ENCODE measurements at regions not wholly inside any gene's neighbourhood (a gene's known extent, or its start where the extent isn't known, plus 50 kb on each side); places are given as distances from the start of the nearest gene placed in this dataset.

DNA sequence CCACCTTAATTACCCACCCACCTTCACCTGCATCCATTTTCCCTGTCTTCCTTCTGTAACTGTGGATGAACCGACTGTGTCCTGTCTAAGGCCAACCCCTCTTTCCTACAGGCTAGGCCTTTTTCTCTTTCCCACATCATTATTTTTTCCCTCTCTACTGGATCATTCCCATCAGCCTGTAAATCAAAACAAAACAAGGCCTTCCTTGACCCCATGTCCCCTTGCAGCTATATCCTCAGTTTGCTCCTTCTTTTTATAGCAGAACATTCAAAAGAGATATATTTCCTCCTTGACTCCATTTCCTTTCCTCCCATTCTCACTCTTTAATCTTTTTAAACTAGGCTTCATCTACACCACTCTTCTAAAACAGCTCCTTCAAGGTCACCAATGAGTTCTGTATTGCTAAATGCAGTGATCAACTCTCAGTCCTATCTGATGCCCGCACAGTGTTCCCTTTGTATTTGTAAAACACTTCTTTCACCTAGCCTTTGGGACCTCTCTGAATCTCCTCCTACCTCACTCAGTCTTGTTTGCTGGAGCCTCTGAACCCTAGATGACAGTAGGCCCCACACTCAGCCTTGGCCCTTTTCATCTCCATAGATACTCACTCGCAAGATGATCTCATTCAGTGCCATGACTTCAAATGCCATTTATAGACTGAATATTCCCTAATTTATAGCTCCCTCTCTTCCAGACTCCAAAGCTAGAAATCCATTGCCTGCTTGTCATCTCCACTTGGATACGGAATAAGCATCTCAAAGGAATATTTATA lies 55.7 kb downstream of the CXCR4 start:
- Mint-ChIP-seq H3K27me3 (no peaks in the 10 kb centered on the region), H3K27ac (peak overlapping the region; percentile 30), H3K4me1 (peaks cover 55% of the 10 kb centered on the region), H3K9me3 (peaks cover 20% of the 10 kb centered on the region), H3K4me3 (no peak overlapping the region), H3K36me3 (peaks cover 23% of the 10 kb centered on the region)
- DNase-seq: no peak
- POLR2A ChIA-PET: interaction anchor here (0.6 kb wide), 1 partner anchor 21 kb away, joined by 3 read pairs; no protein-coding TSS in a partner anchor
- ATAC-seq (ENCODE audit: low read depth): no peak

DNA sequence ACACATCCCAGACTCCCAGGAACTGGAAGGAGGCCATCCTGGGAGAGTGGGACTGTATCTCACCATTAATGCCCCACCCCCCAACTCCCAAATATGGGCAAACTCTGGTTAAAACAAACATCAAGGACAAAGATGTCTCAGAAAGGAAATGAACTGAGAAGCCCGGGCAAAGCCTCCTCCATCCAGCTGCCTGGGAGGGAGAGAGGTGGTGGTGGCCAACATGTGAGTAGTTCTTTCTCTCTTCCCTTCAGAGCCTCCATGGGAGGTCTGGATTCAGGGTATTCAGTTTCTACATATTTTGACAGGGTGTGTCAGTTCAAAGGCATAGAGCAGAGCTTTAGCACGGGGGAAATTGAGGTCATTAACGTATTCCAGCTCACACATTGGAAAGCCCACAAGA lies 57.5 kb downstream of the CXCR4 start:
- Mint-ChIP-seq H3K27me3 (no peaks in the 10 kb centered on the region), H3K27ac (no peak overlapping the region), H3K4me1 (peaks cover 55% of the 10 kb centered on the region), H3K36me3 (peaks cover 21% of the 10 kb centered on the region), H3K9me3 (peaks cover 20% of the 10 kb centered on the region), H3K4me3 (no peak overlapping the region)
- no peak for DNase-seq
- ATAC-seq (ENCODE audit: low read depth): no peak
- POLR2A ChIA-PET: no interaction called here

DNA sequence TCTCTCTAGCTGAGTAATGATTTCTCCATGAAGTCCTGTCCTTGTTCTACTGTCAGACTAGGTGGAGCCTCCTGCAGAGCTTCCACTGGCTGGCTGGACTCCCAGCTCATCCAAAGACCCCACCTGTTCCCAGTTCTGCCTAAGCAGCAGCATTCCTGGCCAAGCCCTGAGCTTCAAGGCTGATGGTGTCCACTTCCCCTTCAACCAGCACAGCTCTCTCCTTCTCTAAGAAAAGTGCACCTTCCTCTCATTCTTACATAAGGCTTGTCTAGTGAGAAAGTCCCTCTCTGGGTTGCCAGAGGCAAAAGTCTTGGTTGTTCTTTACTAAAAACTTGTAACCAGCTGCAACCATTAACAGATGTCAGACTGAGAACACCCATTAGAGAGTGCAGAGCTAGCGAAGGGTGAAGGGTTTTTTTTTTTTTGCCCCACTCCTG lies 58.9 kb downstream of the CXCR4 start:
- Mint-ChIP-seq H3K4me3 (no peak overlapping the region), H3K27ac (peak overlapping the region; percentile 63), H3K4me1 (peaks cover 60% of the 10 kb centered on the region), H3K27me3 (no peaks in the 10 kb centered on the region), H3K36me3 (peaks cover 23% of the 10 kb centered on the region), H3K9me3 (peaks cover 20% of the 10 kb centered on the region)
- ATAC-seq (ENCODE audit: low read depth) (no peak), DNase-seq (no peak)
- POLR2A ChIA-PET: interaction anchor here (1.0 to 2.3 kb wide), 5 partner anchors 9 to 74 kb away, joined by 3 to 8 read pairs (median 5); no protein-coding TSS in a partner anchor

- POLR2A ChIA-PET: interaction anchor here (1.4 to 2.3 kb wide), 5 partner anchors 8 to 75 kb away, joined by 3 to 8 read pairs (median 5); partner anchors contain the start of gene DARS1
- H3K4me3 Mint-ChIP-seq: no peak overlapping the region
These were observed 59.7 kb downstream of the CXCR4 start for GRCh38 chr2:136058262-136058661.

DNA sequence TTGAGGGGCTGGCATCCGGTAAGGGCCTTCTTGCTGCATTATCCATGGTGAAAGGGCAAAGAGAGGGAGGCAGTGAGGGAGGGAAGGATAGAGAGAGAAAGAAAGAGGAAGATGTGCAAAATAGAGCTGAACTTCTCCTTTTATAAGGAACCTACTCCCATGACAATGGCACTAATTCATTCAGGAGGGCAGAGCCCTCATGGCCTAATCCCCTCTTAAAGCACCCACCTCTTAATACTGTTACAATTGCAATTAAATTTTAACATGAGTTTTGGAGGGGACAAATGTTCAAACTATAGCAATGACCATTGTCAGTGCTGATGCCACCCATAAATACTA lies 60.2 kb downstream of the CXCR4 start:
- POLR2A ChIA-PET: interaction anchor here (0.8 to 2.3 kb wide), 5 partner anchors 11 to 76 kb away, joined by 3 to 8 read pairs (median 5); partner anchors contain the start of gene DARS1
- no peak for ATAC-seq (ENCODE audit: low read depth)
- H3K9me3 Mint-ChIP-seq: peaks cover 14% of the 10 kb centered on the region
- no peaks in the 10 kb centered on the region for H3K27me3 Mint-ChIP-seq
- H3K27ac Mint-ChIP-seq: peak overlapping the region; percentile 98
- H3K36me3 Mint-ChIP-seq: peaks cover 17% of the 10 kb centered on the region
- DNase-seq: no peak
- peak overlapping the region; percentile 29 for H3K4me3 Mint-ChIP-seq
- H3K4me1 Mint-ChIP-seq: peaks cover 60% of the 10 kb centered on the region

More at GRCh38 chr2:136058262-136058661, 59.7 kb downstream of the CXCR4 start:
- ATAC-seq (ENCODE audit: low read depth) (no peak), DNase-seq (no peak)
- peaks cover 14% of the 10 kb centered on the region for H3K9me3 Mint-ChIP-seq
- peak overlapping the region; percentile 25 for H3K27ac Mint-ChIP-seq
- peaks cover 17% of the 10 kb centered on the region for H3K36me3 Mint-ChIP-seq
- H3K4me1 Mint-ChIP-seq: peaks cover 57% of the 10 kb centered on the region
- H3K27me3 Mint-ChIP-seq: no peaks in the 10 kb centered on the region

DNA sequence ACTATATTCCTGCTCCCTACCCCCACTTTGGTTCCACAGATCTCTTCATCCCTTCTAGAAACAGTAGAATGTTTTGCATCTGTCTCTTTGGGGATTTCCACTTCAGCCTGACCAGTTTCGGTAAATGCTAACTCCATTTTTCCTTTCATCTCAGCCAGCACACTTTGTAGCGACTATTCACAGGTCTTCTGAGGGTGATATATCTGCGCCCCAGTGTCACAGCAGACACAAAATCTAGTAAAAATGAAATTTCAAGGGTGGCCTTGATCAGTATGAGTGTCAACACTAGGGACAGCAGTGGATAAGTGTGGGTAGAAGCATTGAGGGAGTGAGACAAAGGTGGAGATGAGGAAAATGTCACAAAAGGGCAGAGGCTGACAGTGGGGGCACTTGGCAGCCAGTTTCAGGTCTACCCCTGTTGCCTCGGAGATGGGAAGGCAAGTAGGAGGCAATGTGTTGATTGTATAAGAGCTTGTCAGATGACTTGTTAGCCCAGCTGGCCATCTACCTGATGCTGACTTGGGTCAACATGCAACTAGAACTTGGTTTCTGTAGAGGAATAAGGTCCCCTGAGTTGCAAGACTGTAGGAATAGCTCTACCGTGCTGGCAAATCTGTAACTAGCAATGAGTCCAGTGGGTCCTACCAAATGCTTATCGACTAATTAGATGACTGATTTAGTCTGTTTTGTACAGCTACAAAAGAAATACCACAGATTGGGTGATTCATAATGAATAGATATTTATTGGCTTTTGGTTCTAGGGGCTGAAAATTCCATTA lies 60.7 kb downstream of the CXCR4 start:
- Mint-ChIP-seq H3K27me3 (no peaks in the 10 kb centered on the region), H3K9me3 (peaks cover 9% of the 10 kb centered on the region)

GRCh38 chr2:136055929-136056688 lies 61.8 kb downstream of the CXCR4 start:
- Mint-ChIP-seq H3K27ac (peak overlapping the region; percentile 98), H3K9me3 (peaks cover 2% of the 10 kb centered on the region), H3K4me3 (peak overlapping the region; percentile 74), H3K36me3 (peaks cover 3% of the 10 kb centered on the region), H3K4me1 (peaks cover 64% of the 10 kb centered on the region), H3K27me3 (no peaks in the 10 kb centered on the region)
- ATAC-seq (ENCODE audit: low read depth): peak; percentile 24
- DNase-seq: no peak
- POLR2A ChIA-PET: interaction anchor here (0.6 to 1.6 kb wide), 17 partner anchors 11 to 182 kb away, joined by 3 to 8 read pairs (median 4); partner anchors contain the start of genes CXCR4 and DARS1

More for the DNA sequence above, 60.7 kb downstream of the CXCR4 start:
- ATAC-seq (ENCODE audit: low read depth) (peak; percentile 47), DNase-seq (no peak)
- POLR2A ChIA-PET: interaction anchor here (0.8 to 2.3 kb wide), 16 partner anchors 10 to 181 kb away, joined by 3 to 8 read pairs (median 4); partner anchors contain the start of genes CXCR4 and DARS1
- H3K36me3 Mint-ChIP-seq: peaks cover 12% of the 10 kb centered on the region
- H3K4me1 Mint-ChIP-seq: peaks cover 61% of the 10 kb centered on the region
- peak overlapping the region; percentile 98 for H3K27ac Mint-ChIP-seq
- H3K4me3 Mint-ChIP-seq: peak overlapping the region; percentile 74

- peaks cover 74% of the 10 kb centered on the region for H3K4me1 Mint-ChIP-seq
- peak overlapping the region; percentile 98 for H3K27ac Mint-ChIP-seq
- no peaks in the 10 kb centered on the region for H3K27me3 Mint-ChIP-seq
- H3K4me3 Mint-ChIP-seq: peak overlapping the region; percentile 72
- H3K9me3 Mint-ChIP-seq: no peaks in the 10 kb centered on the region
- peaks cover 3% of the 10 kb centered on the region for H3K36me3 Mint-ChIP-seq
- POLR2A ChIA-PET: interaction anchor here (0.8 to 6.3 kb wide), 8 partner anchors 14 to 327 kb away, joined by 3 to 38 read pairs (median 4); partner anchors contain the start of genes CXCR4 and DARS1
- DNase-seq (no peak), ATAC-seq (ENCODE audit: low read depth) (no peak)
These were observed 63.1 kb downstream of the CXCR4 start for GRCh38 chr2:136054856-136055255.

- POLR2A ChIA-PET: interaction anchor here (0.8 to 6.3 kb wide), 12 partner anchors 38 to 330 kb away, joined by 3 to 38 read pairs (median 4); partner anchors contain the start of gene CXCR4
- Mint-ChIP-seq H3K36me3 (peaks cover 4% of the 10 kb centered on the region), H3K27me3 (no peaks in the 10 kb centered on the region), H3K4me3 (peak overlapping the region; percentile 63), H3K9me3 (no peaks in the 10 kb centered on the region), H3K27ac (peak overlapping the region; percentile 94), H3K4me1 (peaks cover 78% of the 10 kb centered on the region)
- DNase-seq (no peak), ATAC-seq (ENCODE audit: low read depth) (no peak)
These were observed 65.3 kb downstream of the CXCR4 start for GRCh38 chr2:136052369-136053362.

DNA sequence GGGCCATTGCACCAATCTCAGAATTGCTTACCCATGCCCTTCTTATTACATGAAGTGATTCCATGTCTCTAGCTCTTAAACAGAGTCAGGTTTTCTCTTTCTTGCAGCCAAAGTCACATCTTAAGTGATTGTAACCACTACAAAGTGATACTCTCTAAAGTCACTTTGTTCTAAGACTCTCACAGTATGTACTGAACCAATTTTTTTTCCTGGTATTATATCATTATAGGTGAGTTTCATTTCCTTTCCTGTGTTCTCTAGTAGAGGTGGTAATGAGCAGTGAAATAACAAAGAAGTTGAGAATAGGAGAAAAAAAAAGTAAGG lies 66.3 kb upstream of the DARS1 start:
- Mint-ChIP-seq H3K27ac (peak overlapping the region; percentile 94), H3K27me3 (no peaks in the 10 kb centered on the region), H3K4me3 (peak overlapping the region; percentile 63), H3K9me3 (no peaks in the 10 kb centered on the region), H3K36me3 (peaks cover 8% of the 10 kb centered on the region), H3K4me1 (peaks cover 76% of the 10 kb centered on the region)
- DNase-seq: no peak
- POLR2A ChIA-PET: interaction anchor here (0.8 to 6.3 kb wide), 15 partner anchors 24 to 330 kb away, joined by 3 to 38 read pairs (median 4); partner anchors contain the start of gene CXCR4
- ATAC-seq (ENCODE audit: low read depth): peak; percentile 53

DNA sequence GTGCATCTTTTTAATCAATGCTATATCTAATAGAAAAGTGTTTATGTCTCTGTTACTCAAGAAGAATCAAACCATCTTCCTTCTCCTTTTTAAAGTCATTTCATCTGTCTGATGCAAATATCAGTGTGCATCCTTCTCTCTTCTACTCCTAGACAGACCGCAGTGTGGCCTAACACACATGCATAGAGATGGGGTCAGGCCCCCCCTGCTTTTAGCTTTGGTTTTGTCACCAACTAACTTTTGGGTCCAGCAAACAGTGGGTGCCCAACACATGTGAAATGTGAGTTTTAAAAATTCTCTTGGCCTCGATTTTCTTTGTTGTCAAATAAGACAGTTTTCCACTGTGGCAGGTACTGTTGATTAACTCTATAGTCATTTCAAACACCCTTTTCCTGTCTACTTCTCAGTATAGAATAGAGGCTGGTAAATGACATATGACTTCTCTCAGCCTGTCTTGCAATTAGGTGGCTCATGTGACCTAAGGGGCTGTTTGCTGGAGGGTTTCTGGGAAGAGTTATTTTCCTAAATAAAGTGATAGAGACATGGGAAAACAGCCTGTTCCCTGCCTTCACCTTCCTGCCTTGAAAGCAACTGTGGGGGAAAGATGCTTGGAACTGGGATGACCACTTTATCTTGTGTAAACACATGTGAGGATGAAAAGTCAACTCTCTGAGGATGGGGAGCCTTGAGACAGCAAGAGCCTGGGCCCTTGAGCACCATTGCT lies 65.7 kb upstream of the DARS1 start:
- no peak for DNase-seq
- Mint-ChIP-seq H3K4me1 (peaks cover 77% of the 10 kb centered on the region), H3K9me3 (peaks cover 4% of the 10 kb centered on the region), H3K27me3 (no peaks in the 10 kb centered on the region), H3K36me3 (peaks cover 12% of the 10 kb centered on the region), H3K27ac (peak overlapping the region; percentile 94), H3K4me3 (peak overlapping the region; percentile 63)
- POLR2A ChIA-PET: interaction anchor here (0.8 to 6.3 kb wide), 14 partner anchors 8 to 331 kb away, joined by 3 to 38 read pairs (median 8); partner anchors contain the start of gene CXCR4
- ATAC-seq (ENCODE audit: low read depth): peak; percentile 58

All from activated naive CD8-positive, alpha-beta T cell treated with anti-CD3 and anti-CD28 coated beads, Interleukin-2, amount 10 ng/mL, durations not matched to agents 7 days and 5 days (primary cell).